HepG2 (cell line): ENCODE measurements at regions not wholly inside any gene's neighbourhood (a gene's known extent, or its start where the extent isn't known, plus 50 kb on each side); places are given as distances from the start of the nearest gene placed in this dataset.

ENCODE experiments used
- ATAC-seq: fragments of 200-7000 bp; cut with Tn5 transposase; 3 replicates; pipeline ENCODE4 v1.9.1; 2020; ENCODE audit warnings: mild to moderate bottlenecking, moderate library complexity
- BruUV-seq: library from RNA; stranded (reverse); fragments of 400-500 nt; replicated peaks from 2 replicates; lab custom pipeline; 2021; lab: Mats Ljungman, UMichigan
- CTCF ChIA-PET: fragments of 300-600 bp; formaldehyde crosslinking; extraction: SDS; loops from one replicate; lab custom pipeline; 2021; ENCODE audit warnings: low total read pairs, inconsistent platforms, low intra/inter-chr PET ratio; lab: Yijun Ruan, JAX
- POLR2A ChIA-PET: fragments of 350-600 bp; sonication (Branson Sonifier 250); formaldehyde crosslinking; loops from one replicate; lab custom pipeline; 2020; ENCODE audit warnings: antibody characterized with exemption, inconsistent platforms; lab: Yijun Ruan, JAX
- DNase-seq: peaks from one replicate; pipeline ENCODE4 v3.0.0-alpha.2; 2015; ENCODE audit warnings: low spot score
- FAIRE-seq: peaks from 3 replicates; lab custom pipeline; 2011; peaks lifted over from hg19 to GRCh38; lab: Jason Lieb, UNC
- H2AFZ ChIP-seq: one replicate; pipeline ENCODE4 v1.6.1; 2011; ENCODE audit warnings: low read length, inconsistent platforms
- H3K27ac ChIP-seq: fragments of 300-600 bp; 3 replicates; pipeline ENCODE4 v1.8.0; 2011; ENCODE audit warnings: mixed run types, mild to moderate bottlenecking, mixed read lengths, low read length, inconsistent platforms; ENCODE audit not compliant: insufficient read depth; ENCODE audit errors: extremely low read length
- H3K27me3 ChIP-seq, 2 experiments: fragments of 200-600 bp in 1 of 2; 2 replicates in 1 of 2; 3 replicates in 1 of 2; pipeline versions ENCODE4 v1.6.0 to v1.8.0; 2011; ENCODE audit warnings: low read length in 2 of 2, mild to moderate bottlenecking in 2 of 2, moderate library complexity in 2 of 2, inconsistent platforms in 1 of 2; ENCODE audit not compliant: insufficient read depth in 2 of 2, control insufficient read depth in 1 of 2
- H3K36me3 ChIP-seq, 2 experiments: fragments of 200-600 bp in 1 of 2; replicated peaks in 1 of 2; 2 replicates in 1 of 2; 3 replicates in 1 of 2; pipeline versions ENCODE4 v1.5.1 to v1.8.0; 2011; ENCODE audit warnings: low read length in 2 of 2, inconsistent platforms in 1 of 2; ENCODE audit not compliant: insufficient read depth in 2 of 2, control insufficient read depth in 1 of 2
- H3K4me1 ChIP-seq: 2 replicates; pipeline ENCODE4 v1.5.1; 2012; ENCODE audit warnings: low read length, inconsistent platforms; ENCODE audit not compliant: insufficient read depth
- H3K4me2 ChIP-seq: 2 replicates; pipeline ENCODE4 v1.6.0; 2011; ENCODE audit warnings: low read depth, low read length, inconsistent platforms
- H3K4me3 ChIP-seq, 3 experiments: fragments of 200-600 bp in 1 of 3; sonication (generic), shearing (Covaris generic) in 1 of 3; replicated peaks in 1 of 3; 2 replicates each; pipeline ENCODE4 v1.5.1; 2011 to 2016; ENCODE audit warnings: low read length in 3 of 3, inconsistent platforms in 2 of 3, low read depth in 2 of 3, mild to moderate bottlenecking in 2 of 3, control low read depth in 1 of 3, mixed read lengths in 1 of 3; ENCODE audit not compliant: insufficient read depth in 1 of 3
- H3K79me2 ChIP-seq: one replicate; pipeline ENCODE4 v1.6.1; 2011; ENCODE audit warnings: low read length, inconsistent platforms; ENCODE audit not compliant: insufficient read depth
- H3K9ac ChIP-seq: 2 replicates; pipeline ENCODE4 v1.6.0; 2011; ENCODE audit warnings: mild to moderate bottlenecking, low read depth, low read length, inconsistent platforms; ENCODE audit not compliant: insufficient read depth
- H3K9me3 ChIP-seq: 2 replicates; pipeline ENCODE4 v1.5.1; 2012; ENCODE audit warnings: mild to moderate bottlenecking, low read length
- H4K20me1 ChIP-seq: 2 replicates; pipeline ENCODE4 v1.6.0; 2011; ENCODE audit warnings: inconsistent platforms, mild to moderate bottlenecking, low read length, moderate library complexity; ENCODE audit not compliant: insufficient read depth
- MZF1 ChIP-seq: sonication (generic); formaldehyde crosslinking; IDR thresholded peaks from 2 replicates; pipeline ENCODE4 v1.8.1; 2023; ENCODE audit warnings: mild to moderate bottlenecking, missing genetic modification reagents, borderline replicate concordance
- RARA ChIP-seq: IDR thresholded peaks from 2 replicates; pipeline ENCODE4 v1.6.1; 2016; ENCODE audit warnings: missing genetic modification reagents, missing compliant biosample characterization
- SATB2 ChIP-seq: sonication (generic); formaldehyde crosslinking; IDR thresholded peaks from 2 replicates; pipeline ENCODE4 v1.5.0; 2020; ENCODE audit warnings: missing genetic modification reagents
- THYN1 ChIP-seq: sonication (generic); formaldehyde crosslinking; IDR thresholded peaks from 2 replicates; pipeline ENCODE4 v1.8.1; 2023; ENCODE audit warnings: low read depth, mild to moderate bottlenecking, moderate library complexity, missing genetic modification reagents, borderline replicate concordance
- ZNF619 ChIP-seq: sonication (generic); formaldehyde crosslinking; IDR thresholded peaks from 2 replicates; pipeline ENCODE4 v1.4.0; 2020; ENCODE audit warnings: mild to moderate bottlenecking, missing genetic modification reagents
- ZSCAN20 ChIP-seq: sonication (generic); formaldehyde crosslinking; IDR thresholded peaks from 2 replicates; pipeline ENCODE4 v1.4.0; 2020; ENCODE audit warnings: missing genetic modification reagents, mild to moderate bottlenecking, borderline replicate concordance
- WGBS: methylation state at CpG from one replicate; pipeline ENCODE4 v1.1.6; 2017; ENCODE audit warnings: low lambda C conversion rate; 5-methylcytosine and 5-hydroxymethylcytosine counted together
- in situ Hi-C: cut with HindIII; loops from 2 replicates; pipeline ENCODE4 v1.10.0; 2017; ENCODE audit warnings: low pct_unique_long_range_greater_than_20kb; ENCODE audit not compliant: extremely low pct_ligation_motif_present
- intact Hi-C: fragments of 100-400 bp; cut with micrococcal nuclease; formaldehyde crosslinking; loops from one replicate; pipeline ENCODE4 v1.10.0; 2022; ENCODE audit not compliant: unreplicated experiment
- TF ChIP-seq, protein P1 (sequence below): sonication (generic); formaldehyde crosslinking; IDR thresholded peaks from 2 replicates; pipeline ENCODE4 v1.8.1; 2023; ENCODE audit warnings: mild to moderate bottlenecking, inconsistent platforms, moderate library complexity, missing genetic modification reagents, borderline replicate concordance
- TF ChIP-seq, protein P2 (sequence below): sonication (generic); formaldehyde crosslinking; IDR thresholded peaks from 2 replicates; pipeline ENCODE4 v1.4.0; 2020; ENCODE audit warnings: mild to moderate bottlenecking, low read depth, missing genetic modification reagents
- TF ChIP-seq, protein P3 (sequence below): sonication (generic); formaldehyde crosslinking; IDR thresholded peaks from 2 replicates; pipeline ENCODE4 v1.9.0; 2021; ENCODE audit warnings: missing genetic modification reagents, mild to moderate bottlenecking, borderline replicate concordance

DNA sequence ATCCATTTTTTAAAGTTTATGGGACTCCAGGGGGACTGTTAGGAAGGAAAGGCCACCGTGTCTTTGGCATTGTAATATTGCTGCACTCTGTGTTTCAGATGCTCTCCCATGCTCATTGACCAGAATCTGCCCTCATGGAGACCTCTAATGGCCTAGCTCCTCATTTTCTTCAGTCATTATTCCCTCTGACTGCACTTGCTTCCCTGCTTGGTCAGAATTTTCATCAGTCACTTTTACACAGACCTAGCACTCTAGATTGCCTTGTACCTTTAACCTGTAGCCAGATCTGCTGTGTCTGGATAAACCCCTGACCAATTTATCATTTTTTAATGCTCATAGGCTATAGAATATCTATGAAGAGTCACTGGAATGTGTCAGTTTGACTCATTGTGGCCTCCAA lies 155.5 kb upstream of the NUDT12 start:
- no peak for TF ChIP-seq ZNF619 (CRISPR knock-in tag)
- TF ChIP-seq, protein P1, sequence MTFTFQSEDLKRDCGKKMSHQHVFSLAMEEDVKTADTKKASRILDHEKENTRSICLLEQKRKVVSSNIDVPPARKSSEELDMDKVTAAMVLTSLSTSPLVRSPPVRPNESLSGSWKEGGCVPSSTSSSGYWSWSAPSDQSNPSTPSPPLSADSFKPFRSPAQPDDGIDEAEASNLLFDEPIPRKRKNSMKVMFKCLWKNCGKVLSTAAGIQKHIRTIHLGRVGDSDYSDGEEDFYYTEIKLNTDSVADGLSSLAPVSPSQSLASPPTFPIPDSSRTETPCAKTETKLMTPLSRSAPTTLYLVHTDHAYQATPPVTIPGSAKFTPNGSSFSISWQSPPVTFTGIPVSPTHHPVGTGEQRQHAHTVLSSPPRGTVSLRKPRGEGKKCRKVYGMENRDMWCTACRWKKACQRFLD (CRISPR knock-in tag): no peak
- no peak for TF ChIP-seq MZF1 (CRISPR knock-in tag)
- no peak for TF ChIP-seq ZSCAN20 (CRISPR knock-in tag)
- TF ChIP-seq RARA (CRISPR knock-in tag): no peak
- TF ChIP-seq SATB2 (CRISPR knock-in tag): no peak
- TF ChIP-seq THYN1 (CRISPR knock-in tag): no peak
- TF ChIP-seq, protein P2, sequence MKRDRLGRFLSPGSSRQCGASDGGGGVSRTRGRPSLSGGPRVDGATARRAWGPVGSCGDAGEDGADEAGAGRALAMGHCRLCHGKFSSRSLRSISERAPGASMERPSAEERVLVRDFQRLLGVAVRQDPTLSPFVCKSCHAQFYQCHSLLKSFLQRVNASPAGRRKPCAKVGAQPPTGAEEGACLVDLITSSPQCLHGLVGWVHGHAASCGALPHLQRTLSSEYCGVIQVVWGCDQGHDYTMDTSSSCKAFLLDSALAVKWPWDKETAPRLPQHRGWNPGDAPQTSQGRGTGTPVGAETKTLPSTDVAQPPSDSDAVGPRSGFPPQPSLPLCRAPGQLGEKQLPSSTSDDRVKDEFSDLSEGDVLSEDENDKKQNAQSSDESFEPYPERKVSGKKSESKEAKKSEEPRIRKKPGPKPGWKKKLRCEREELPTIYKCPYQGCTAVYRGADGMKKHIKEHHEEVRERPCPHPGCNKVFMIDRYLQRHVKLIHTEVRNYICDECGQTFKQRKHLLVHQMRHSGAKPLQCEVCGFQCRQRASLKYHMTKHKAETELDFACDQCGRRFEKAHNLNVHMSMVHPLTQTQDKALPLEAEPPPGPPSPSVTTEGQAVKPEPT (CRISPR knock-in tag): no peak
- TF ChIP-seq, protein P3, sequence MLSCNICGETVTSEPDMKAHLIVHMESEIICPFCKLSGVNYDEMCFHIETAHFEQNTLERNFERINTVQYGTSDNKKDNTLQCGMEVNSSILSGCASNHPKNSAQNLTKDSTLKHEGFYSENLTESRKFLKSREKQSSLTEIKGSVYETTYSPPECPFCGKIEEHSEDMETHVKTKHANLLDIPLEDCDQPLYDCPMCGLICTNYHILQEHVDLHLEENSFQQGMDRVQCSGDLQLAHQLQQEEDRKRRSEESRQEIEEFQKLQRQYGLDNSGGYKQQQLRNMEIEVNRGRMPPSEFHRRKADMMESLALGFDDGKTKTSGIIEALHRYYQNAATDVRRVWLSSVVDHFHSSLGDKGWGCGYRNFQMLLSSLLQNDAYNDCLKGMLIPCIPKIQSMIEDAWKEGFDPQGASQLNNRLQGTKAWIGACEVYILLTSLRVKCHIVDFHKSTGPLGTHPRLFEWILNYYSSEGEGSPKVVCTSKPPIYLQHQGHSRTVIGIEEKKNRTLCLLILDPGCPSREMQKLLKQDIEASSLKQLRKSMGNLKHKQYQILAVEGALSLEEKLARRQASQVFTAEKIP (CRISPR knock-in tag): no peak
- no TSS peak for BruUV-seq
- no peak overlapping the region for H3K4me3 ChIP-seq
- FAIRE-seq: no peak
- H2AFZ ChIP-seq: no peak overlapping the region
- no peak overlapping the region for H3K27ac ChIP-seq
- intact Hi-C loops: no loop called here
- no peak for ATAC-seq
- peaks cover 21% of the 10 kb centered on the region for H3K9me3 ChIP-seq
- no peaks in the 10 kb centered on the region for H3K4me1 ChIP-seq
- 9% methylated on average over 1 of the region's 1 CpG for WGBS
- H3K79me2 ChIP-seq: no peaks in the 10 kb centered on the region
- no peaks in the 10 kb centered on the region for H4K20me1 ChIP-seq
- H3K27me3 ChIP-seq: no peaks in the 10 kb centered on the region
- CTCF ChIA-PET: no interaction called here
- no peak overlapping the region for H3K9ac ChIP-seq
- in situ Hi-C loops: no loop called here
- no peak for DNase-seq
- no peak overlapping the region for H3K4me2 ChIP-seq
- POLR2A ChIA-PET: no interaction called here
- H3K36me3 ChIP-seq: no peaks in the 10 kb centered on the region
